Nephron progenitor cell (in vitro differentiated cells): ENCODE measurements at regions not wholly inside any gene's neighbourhood (a gene's known extent, or its start where the extent isn't known, plus 50 kb on each side); places are given as distances from the start of the nearest gene placed in this dataset.

ENCODE experiments used
- DNase-seq: peaks from one replicate; pipeline ENCODE4 v3.0.0; 2021
- H3K27ac Mint-ChIP-seq: 2 replicates; pipeline ENCODE4 v1.8.0; 2021; ENCODE audit warnings: mild to moderate bottlenecking, moderate library complexity, mixed read lengths
- H3K27me3 Mint-ChIP-seq: 2 replicates; pipeline ENCODE4 v1.8.0; 2021; ENCODE audit warnings: mild to moderate bottlenecking, low read depth, mixed read lengths; ENCODE audit not compliant: poor library complexity
- H3K36me3 Mint-ChIP-seq: 2 replicates; pipeline ENCODE4 v1.8.0; 2021; ENCODE audit warnings: low read depth, mixed read lengths
- H3K4me1 Mint-ChIP-seq: 2 replicates; pipeline ENCODE4 v1.8.0; 2021; ENCODE audit warnings: mixed read lengths
- H3K4me3 Mint-ChIP-seq: 2 replicates; pipeline ENCODE4 v1.8.0; 2021; ENCODE audit warnings: mild to moderate bottlenecking, moderate library complexity, mixed read lengths
- H3K9me3 Mint-ChIP-seq: 2 replicates; pipeline ENCODE4 v1.8.0; 2021; ENCODE audit warnings: mild to moderate bottlenecking, moderate library complexity, mixed read lengths
- CTCF ChIP-seq: fragments of 200-600 bp; sonication (generic); IDR thresholded peaks from 2 replicates; pipeline ENCODE4 v1.5.0; 2021; ENCODE audit warnings: antibody characterized with exemption

DNA sequence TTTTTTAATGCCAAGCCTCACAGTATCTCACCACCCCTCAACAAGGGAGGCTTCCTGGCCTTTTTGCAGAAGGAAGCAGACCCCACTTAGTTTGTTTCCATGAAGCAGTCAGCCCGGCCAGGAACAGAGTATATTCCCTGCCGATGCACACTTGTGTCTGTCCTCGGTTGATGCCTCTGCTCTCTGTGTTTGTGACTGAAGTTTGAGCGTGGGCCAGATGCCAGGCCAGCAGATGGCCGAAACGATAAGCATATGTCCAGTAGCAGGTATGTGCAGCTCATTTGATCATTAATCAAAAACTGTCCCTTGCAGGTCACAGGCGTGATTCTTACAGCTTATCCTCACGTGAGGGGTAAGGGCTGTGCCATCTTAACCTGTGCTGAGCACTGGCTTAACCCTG lies 144.0 kb downstream of the IRS2 start:
- no peak for TF ChIP-seq CTCF
- Mint-ChIP-seq H3K9me3 (peaks cover 32% of the 10 kb centered on the region), H3K36me3 (peaks cover 5% of the 10 kb centered on the region), H3K4me1 (peaks cover 6% of the 10 kb centered on the region), H3K27me3 (peaks cover 6% of the 10 kb centered on the region), H3K27ac (no peak overlapping the region), H3K4me3 (no peak overlapping the region)
- no peak for DNase-seq

DNA sequence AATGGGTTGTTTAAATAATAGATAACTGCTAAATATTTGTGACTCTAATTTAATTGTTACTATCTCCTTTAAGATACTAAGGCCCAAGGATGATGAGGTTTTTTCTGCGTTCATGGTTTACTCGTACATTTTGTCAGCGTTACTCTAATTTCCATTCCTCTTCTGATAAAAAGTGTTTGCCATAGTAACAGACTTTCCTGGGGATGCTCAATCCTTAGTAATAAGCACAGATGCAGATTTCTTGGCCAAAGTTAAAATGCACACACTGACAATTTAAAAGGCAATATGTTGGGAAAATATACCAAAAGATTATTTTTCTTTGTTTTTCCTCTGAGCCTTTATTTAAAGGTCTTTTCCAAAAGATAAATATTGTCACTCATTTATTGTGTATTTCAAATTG lies 149.6 kb downstream of the IRS2 start:
- Mint-ChIP-seq H3K9me3 (peaks cover 34% of the 10 kb centered on the region), H3K4me1 (no peaks in the 10 kb centered on the region), H3K36me3 (peaks cover 5% of the 10 kb centered on the region), H3K27ac (no peak overlapping the region), H3K4me3 (no peak overlapping the region), H3K27me3 (no peaks in the 10 kb centered on the region)
- no peak for TF ChIP-seq CTCF
- DNase-seq: no peak

DNA sequence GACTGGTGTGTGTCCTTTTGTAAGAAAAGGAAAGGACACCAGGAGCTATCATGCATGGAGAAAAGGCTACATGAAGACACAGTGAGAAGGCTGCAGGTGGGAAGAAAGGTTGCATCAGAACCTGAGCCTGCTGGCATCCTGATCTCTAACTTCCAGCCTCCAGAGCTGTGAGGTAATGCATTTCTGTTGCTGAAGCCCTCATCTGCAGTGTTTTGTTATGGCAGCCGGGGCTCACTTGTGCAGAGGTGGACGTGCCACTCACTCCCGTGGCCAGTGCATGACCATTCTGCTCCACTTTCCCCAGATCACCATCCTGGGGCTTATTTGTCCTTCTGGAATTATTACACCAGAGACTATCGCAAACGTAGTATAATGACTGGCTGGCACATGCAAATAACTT lies 155.3 kb downstream of the IRS2 start:
- no peaks in the 10 kb centered on the region for H3K36me3 Mint-ChIP-seq
- H3K27me3 Mint-ChIP-seq: peaks cover 6% of the 10 kb centered on the region
- peaks cover 5% of the 10 kb centered on the region for H3K9me3 Mint-ChIP-seq
- no peak overlapping the region for H3K4me3 Mint-ChIP-seq
- TF ChIP-seq CTCF: no peak
- no peak for DNase-seq
- H3K27ac Mint-ChIP-seq: no peak overlapping the region
- peaks cover 10% of the 10 kb centered on the region for H3K4me1 Mint-ChIP-seq

DNA sequence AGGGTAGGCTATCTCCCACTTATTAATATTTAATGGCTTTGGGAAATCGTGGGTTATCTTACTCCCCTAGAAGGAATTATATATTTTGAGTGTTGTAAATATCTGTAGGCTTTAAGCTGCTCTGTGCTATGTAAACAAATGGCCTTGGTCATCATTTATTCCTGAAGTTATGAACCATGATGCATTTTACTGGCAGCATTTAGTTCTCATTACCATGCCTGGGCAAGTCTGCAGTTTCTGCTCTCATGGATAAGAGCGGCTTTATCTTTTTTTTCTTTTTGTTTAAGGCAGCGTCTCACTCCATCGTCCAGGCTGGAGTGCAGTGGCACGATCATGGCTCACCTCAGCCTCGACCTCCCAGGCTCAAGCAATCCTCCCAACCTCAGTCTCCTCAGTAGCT lies 156.1 kb downstream of the IRS2 start:
- no peak for DNase-seq
- no peaks in the 10 kb centered on the region for H3K36me3 Mint-ChIP-seq
- H3K27me3 Mint-ChIP-seq: peaks cover 6% of the 10 kb centered on the region
- no peak overlapping the region for H3K27ac Mint-ChIP-seq
- H3K4me3 Mint-ChIP-seq: no peak overlapping the region
- no peak for TF ChIP-seq CTCF
- peaks cover 10% of the 10 kb centered on the region for H3K4me1 Mint-ChIP-seq
- H3K9me3 Mint-ChIP-seq: peaks cover 5% of the 10 kb centered on the region

GRCh38 chr13:109629737-109630136 lies 156.6 kb downstream of the IRS2 start:
- H3K27me3 Mint-ChIP-seq: peaks cover 6% of the 10 kb centered on the region
- no peak for DNase-seq
- peaks cover 5% of the 10 kb centered on the region for H3K9me3 Mint-ChIP-seq
- peaks cover 10% of the 10 kb centered on the region for H3K4me1 Mint-ChIP-seq
- no peak for TF ChIP-seq CTCF
- no peak overlapping the region for H3K4me3 Mint-ChIP-seq
- no peak overlapping the region for H3K27ac Mint-ChIP-seq
- no peaks in the 10 kb centered on the region for H3K36me3 Mint-ChIP-seq

GRCh38 chr13:109628251-109628699 lies 158.1 kb downstream of the IRS2 start:
- no peak overlapping the region for H3K4me3 Mint-ChIP-seq
- TF ChIP-seq CTCF: no peak
- H3K27me3 Mint-ChIP-seq: peaks cover 6% of the 10 kb centered on the region
- no peaks in the 10 kb centered on the region for H3K36me3 Mint-ChIP-seq
- no peak overlapping the region for H3K27ac Mint-ChIP-seq
- H3K4me1 Mint-ChIP-seq: peaks cover 10% of the 10 kb centered on the region
- DNase-seq: no peak
- peaks cover 5% of the 10 kb centered on the region for H3K9me3 Mint-ChIP-seq
